ENCODE measurements at regions not wholly inside any gene's neighbourhood (a gene's known extent, or its start where the extent isn't known, plus 50 kb on each side); places are given as distances from the start of the nearest gene placed in this dataset.

GRCh38 chrX:69232945-69233344 lies 67.7 kb upstream of the PJA1 start:
- no peak for DNase-seq (ENCODE audit: low spot score)
- Histone ChIP-seq H3K4me3 (no peak overlapping the region), H3K36me3 (no peaks in the 10 kb centered on the region), H3K4me1 (no peaks in the 10 kb centered on the region), H3K27ac (no peak overlapping the region), H3K27me3 (no peaks in the 10 kb centered on the region), H3K9me3 (no peaks in the 10 kb centered on the region)
- TF ChIP-seq CTCF (IDR thresholded peaks at IDR 0.05), result no peak

- TF ChIP-seq CTCF (IDR thresholded peaks at IDR 0.05), result no peak
- no peaks in the 10 kb centered on the region for H3K27me3 ChIP-seq
- no peak overlapping the region for H3K4me3 ChIP-seq
- H3K27ac ChIP-seq, result no peak overlapping the region
- H3K4me1 ChIP-seq, result no peaks in the 10 kb centered on the region
- H3K9me3 ChIP-seq, result no peaks in the 10 kb centered on the region
- no peak for DNase-seq (ENCODE audit: low spot score)
- no peaks in the 10 kb centered on the region for H3K36me3 ChIP-seq
These were observed 66.7 kb upstream of the PJA1 start for GRCh38 chrX:69231903-69232302.

DNA sequence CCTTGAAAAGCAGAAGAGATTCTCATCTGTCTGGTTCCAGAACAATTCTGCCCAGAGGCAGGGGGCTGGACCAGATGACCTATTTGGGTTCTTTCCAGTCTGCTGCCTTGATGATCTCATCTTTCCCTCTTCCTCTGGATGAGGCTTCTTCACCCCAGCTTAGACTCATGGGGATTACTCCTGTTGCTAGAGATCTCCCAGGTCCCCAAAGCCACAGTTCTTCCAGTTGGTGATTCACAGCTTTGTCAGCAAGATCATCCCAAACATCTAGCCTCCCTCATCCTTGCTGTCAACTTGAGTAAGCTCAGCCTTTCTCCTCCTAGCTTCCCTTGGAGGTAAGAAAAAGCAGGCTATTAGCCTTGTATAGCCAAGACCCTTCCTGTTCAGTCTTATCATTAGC lies 64.2 kb upstream of the PJA1 start:
- TF ChIP-seq CTCF (IDR thresholded peaks at IDR 0.05), result no peak
- Histone ChIP-seq H3K27me3 (no peaks in the 10 kb centered on the region), H3K4me3 (no peak overlapping the region), H3K4me1 (no peaks in the 10 kb centered on the region), H3K36me3 (no peaks in the 10 kb centered on the region), H3K27ac (no peak overlapping the region), H3K9me3 (no peaks in the 10 kb centered on the region)
- DNase-seq (ENCODE audit: low spot score), result no peak

DNA sequence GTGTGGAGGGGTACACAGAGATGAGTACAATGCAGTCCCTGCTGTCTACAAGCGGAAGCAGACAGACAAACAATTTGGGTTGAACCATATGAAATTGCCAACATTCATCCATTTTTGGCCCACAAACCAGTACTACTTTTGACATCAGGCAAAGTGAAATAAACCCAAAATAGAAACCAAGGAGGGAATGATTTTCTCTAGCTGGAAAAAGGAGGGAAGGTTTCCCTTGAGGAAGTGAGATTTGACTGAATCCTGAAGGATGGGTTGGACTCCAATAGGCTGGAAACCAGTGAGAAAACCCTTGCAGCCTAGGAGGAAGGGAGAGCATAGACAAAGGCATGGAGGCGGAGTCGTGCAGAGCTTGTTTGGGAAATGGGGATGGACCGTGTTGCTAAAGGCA lies 63.5 kb upstream of the PJA1 start:
- Histone ChIP-seq H3K27me3 (no peaks in the 10 kb centered on the region), H3K9me3 (no peaks in the 10 kb centered on the region), H3K4me1 (no peaks in the 10 kb centered on the region), H3K36me3 (no peaks in the 10 kb centered on the region), H3K27ac (no peak overlapping the region), H3K4me3 (no peak overlapping the region)
- DNase-seq (ENCODE audit: low spot score), result no peak
- no peak for TF ChIP-seq CTCF (IDR thresholded peaks at IDR 0.05)

GRCh38 chrX:69226459-69227158 lies 61.4 kb upstream of the PJA1 start:
- H3K27ac ChIP-seq, result no peak overlapping the region
- H3K36me3 ChIP-seq, result no peaks in the 10 kb centered on the region
- no peaks in the 10 kb centered on the region for H3K9me3 ChIP-seq
- H3K4me1 ChIP-seq, result no peaks in the 10 kb centered on the region
- no peaks in the 10 kb centered on the region for H3K27me3 ChIP-seq
- DNase-seq (ENCODE audit: low spot score), result no peak
- H3K4me3 ChIP-seq, result no peak overlapping the region
- no peak for TF ChIP-seq CTCF (IDR thresholded peaks at IDR 0.05)
